HG03439 (cell line): ENCODE measurements at regions not wholly inside any gene's neighbourhood (a gene's known extent, or its start where the extent isn't known, plus 50 kb on each side); places are given as distances from the start of the nearest gene placed in this dataset.
"Not testable (repeated sequence)": the region's sequence is repeated elsewhere in the genome, so short reads cannot be mapped to it uniquely, and the experiment has no call there.

Source experiments
- ATAC-seq: cut with Tn5 transposase; IDR thresholded peaks from one replicate; pipeline ENCODE4 v1.9.1; 2021; ENCODE audit warnings: mild to moderate bottlenecking, moderate library complexity; ENCODE audit not compliant: unreplicated experiment

DNA sequence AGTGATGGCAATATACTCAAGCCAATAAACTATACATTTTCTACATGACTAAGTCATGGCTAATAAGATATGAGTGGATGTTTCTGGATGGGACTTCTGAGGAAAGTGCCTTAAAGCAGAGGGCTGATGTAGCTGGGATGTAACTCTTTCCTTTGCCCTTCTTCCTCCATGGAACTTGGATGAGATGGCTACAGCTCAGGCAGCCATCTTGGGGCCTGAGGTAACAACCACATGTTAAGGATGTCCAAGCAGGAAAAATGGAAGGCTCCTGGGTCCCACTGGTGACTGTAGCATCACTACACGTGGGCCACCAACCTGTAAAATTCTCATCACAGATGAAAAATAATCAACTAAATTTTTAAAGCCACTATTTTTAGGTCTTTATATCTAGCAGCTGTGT is 54.4 kb upstream of the GRIP1 start:
- no peak for ATAC-seq

DNA sequence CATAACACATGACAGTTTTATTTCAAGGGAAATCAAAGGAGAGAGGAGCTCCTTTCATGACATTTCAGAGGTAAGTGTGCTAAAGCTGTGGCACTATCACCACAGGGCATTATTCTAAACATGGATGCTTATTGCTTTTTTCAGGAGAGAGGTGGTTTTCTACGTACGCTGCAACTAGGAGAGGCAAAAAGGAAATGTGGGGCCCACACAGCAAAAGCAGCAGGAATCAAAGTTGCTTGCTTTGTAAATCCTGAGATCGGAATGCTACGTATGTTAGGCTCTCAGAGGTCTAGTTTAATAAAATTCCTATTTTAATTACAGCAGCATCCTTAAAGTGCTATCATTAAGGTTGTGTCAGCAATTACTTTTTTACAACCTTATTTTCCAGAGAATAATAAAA is 55.0 kb upstream of the GRIP1 start:
- ATAC-seq, result no peak

DNA sequence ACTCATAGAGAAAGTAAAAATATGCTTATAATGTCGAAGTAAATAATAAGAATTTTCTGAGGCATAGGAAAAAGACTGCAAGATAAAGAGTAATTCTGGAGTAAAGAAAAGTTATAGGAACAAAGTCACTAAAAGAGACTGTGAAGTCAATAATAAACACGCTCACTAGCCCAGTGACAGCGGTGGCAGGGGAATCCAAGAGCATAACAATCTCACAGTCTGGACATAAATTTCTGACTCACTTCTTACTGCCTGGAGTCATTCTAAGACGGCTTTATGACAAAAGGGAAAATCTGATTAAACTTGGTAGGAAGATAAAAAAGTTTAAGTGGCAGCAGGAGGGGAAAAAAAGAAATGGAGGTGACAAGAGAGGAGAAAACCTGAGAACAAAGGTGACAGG is 56.4 kb upstream of the GRIP1 start:
- ATAC-seq, result no peak

DNA sequence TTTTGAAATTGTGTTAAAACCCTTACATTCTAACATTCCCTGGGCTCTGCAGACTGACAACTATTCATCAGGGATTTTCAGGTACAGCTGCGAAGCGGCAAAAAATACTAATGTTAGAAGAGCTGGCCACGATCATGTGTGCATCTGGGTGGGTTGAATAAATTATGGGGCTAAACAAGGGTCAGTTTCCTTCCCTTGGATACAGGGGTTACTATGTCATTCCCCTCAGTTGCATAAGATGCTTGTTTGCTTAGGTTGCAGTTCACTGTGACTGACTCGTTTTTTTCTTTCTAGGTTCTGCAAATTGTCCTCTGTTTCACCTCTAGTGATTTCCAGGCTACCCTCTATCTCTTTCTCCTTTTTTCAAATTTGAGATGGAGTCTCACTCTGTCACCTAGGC is 58.1 kb upstream of the GRIP1 start:
- no peak for ATAC-seq

DNA sequence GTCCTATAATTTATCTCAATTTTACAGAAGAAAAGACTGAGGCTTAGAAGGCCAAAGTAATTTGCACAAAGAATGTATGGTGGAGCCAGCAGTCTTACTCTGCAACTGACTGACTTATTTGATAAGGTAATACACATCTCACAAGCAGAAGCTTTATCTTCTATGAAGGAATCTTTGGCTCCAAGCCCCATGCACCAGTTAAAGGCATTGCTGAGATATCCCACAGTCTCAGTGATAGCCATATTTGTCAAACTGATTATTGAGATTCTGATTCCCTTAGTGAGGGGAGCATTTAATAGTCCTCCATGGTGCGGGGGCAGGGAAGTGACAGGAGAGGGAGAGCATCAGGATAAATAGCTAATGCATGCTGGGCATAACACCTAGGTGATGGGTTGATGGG is 60.4 kb upstream of the GRIP1 start:
- ATAC-seq, result no peak

DNA sequence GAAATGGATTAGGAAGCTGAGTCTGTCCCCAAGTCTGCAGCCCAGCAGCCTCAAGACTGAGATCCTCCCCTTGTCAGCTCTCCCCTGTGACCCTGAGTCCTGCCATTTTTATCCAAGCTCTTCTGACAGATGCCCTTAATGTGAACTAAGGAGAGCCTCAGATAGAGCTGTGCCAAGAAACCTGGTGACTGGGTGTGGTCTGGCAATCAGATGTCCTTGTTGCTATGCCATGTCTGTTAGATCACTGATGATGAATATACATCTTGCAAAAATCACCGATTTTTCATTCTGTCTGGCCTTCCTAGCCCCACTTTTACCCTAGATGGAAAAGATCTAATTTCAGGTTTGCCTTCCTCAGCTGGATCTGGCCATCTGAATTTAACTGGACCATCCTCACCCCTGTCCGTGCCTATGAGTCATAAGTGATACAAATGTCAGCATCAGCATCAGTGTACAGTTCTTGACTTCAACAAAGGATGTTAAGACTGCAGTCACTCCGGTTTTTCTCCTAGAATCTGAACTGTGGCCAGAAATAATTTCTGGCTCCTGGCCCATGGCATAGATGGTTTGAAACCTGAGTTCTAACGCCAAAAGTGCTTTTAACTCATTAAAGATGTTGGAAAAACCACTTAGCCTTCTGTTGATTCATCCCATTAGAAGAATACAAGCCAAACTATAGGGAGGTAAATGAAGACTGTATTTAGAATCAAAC is 61.2 kb upstream of the GRIP1 start:
- no peak for ATAC-seq

DNA sequence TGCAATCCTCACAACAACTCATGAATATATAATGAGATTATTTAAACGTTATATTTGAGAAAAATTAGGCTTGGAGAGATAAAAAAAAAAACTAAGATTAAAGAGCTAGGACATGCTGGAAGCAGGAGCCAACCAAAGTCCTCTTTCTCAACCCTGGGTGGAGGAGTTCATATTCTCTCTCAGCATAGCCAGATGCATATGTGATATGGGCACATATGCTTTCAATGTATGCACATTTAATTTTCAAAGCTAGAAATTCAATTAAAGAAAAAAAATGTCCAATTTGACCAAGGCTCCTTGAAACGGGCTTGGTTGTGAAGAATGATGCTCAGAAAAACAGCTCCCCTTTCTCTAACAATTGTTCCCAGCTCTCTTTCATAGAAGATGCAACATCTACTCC is 61.9 kb upstream of the GRIP1 start:
- no peak for ATAC-seq

DNA sequence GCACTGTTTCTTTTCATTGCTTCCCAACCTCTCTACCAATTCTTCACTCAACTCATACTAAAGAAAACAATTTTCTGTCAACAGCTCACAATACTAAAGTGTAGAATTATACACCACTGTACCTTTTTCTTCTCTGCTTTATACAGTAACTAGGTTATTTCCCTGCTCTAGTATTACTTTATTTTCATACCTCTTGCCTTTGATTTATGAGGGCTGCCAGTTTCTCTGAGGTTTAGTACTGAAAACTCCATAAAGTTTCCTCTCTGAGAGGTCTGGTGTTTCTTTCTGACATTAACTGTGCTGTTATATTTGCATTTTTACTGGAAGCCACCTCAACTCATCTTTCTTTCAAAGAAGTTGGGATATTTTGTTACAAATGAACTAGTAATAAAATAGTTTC is 63.0 kb upstream of the GRIP1 start:
- no peak for ATAC-seq

DNA sequence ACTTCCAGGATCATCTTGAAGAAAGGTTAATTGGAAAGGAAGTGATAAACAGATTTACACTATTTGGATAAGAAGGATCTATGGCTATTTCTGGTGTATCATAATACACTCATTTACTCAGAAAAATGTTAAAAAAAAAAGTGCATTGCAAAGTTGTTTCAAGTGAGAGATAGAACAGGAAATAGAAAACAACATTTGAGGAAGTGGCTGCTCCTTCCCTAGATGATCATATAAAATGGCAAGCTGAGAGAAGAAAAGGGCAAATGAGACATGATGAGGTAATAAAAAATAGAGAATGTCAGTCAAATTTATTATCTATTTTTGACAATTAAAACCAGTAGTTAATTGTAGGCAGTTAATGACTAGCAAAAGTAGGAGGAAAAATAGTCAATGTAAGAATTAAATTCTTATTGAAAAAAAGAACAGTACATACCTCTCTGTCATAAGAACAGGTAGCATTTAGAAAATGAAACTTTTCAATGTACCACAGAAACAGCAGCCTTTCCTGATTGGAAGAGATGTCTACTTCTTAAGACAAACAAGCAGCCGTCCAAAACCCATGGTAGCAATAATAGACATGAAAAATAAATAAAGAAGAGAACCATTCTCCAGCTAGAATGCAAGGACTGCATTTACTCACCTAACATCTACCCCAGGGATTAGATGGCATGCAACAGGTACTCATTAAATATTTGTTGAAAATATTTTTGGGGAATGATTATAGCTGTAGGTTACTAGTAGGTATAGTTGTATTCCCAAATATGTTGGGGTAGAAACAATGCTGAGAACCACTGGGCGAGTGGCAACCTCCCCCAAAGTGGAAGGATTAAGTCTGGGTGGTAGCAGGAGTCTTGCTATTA is 63.9 kb upstream of the GRIP1 start:
- ATAC-seq, result no peak

DNA sequence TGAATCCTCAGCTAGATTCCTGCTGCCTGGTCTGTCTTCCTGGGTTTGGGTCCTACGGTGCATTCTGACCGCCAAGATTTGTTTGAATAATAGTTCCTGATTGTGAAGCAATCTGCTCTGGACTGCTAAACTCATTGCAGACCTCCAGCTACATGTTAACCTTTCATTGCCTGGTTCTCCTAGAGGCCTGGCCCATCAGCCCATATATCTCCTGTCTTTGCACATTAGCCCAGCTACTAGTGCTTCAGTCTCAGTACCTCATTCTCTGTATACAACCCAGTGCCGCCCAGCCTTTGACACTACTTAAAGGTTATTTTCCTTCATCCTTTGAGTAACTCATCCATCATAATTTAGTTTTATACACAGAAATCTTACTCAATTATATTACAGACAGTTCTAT is 65.6 kb upstream of the GRIP1 start:
- no peak for ATAC-seq

DNA sequence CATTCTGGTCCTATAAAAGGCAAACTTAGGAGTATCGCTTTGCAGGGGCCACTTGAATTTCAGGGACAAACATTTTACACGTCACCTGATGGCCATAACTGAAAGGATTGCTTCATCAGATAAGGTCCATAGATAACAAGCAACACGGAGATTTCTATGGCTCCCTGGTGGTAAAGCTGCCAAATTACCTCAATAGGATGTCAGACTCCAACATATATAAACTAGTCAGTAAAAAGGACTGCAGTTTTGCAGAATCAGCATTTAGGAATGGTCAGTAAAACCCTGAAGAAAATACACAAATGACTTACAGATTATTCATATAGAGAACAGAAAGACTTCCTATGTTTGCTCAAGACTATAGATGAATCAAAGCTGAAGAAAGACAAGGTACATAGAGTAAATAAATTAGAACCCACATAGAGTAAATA is 66.1 kb upstream of the GRIP1 start:
- ATAC-seq, result no peak

DNA sequence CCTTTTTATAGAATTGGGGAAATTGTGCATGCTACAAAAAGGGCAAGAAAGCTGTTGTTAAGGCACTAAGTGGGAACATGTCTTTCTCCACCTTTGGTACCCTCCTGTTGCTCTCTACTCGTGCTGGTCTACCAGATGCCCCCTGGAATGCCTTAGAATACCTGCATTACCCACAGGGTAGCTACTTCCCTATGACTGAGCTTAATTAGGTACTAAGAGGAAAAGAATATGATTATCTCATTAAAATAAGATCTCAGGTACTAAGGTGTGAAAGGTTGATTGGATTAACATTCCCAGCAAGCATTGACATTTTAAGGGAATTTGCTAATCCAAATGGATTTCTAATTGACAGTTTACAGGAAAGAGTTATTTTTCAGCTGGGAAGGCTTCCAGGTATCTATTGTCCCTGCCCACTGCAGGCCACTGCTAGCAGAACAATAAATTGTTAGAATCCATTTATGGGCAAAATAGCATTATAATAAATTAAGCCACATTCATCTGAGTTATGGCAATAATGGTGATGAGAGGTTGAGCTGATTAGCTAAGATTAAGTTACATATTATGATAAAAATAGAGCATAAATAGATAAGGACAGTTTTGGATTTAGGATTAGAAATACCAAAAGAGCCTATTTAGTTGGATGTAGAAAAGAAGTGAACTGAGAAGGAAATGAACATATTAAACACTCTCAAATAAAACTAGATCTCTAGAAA is 67.8 kb upstream of the GRIP1 start:
- no peak for ATAC-seq

DNA sequence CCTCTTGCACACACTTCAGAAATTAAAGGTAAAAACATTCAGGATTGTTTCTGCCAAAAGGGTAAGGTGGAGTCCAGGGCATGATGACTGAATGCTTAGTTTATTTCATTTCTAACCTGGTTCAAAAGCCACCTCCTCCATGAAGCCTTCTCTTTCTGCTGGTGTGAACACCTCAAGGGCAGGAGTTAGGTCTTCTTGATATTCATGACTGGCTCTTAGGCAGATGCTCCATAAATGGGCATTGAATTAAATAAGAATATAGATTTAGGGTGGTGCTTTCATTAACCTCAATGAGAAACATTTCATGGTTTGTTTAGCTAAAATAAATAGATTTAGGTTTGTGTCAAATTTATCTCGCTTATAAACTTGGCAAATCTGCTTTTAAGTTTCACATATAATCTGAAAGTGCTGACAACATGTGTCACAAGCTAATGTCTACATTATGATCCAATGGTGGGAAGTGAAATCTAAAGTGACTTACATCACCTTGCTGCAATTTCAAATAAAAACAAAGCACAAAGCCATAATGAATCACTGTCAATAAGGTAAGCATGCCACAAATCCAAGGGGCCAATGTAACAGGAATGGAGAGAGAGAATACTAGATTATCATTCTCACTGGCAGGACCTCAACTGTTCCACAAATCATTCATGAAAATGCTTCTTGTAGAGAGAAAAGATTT is 72.7 kb upstream of the GRIP1 start:
- ATAC-seq, result no peak

DNA sequence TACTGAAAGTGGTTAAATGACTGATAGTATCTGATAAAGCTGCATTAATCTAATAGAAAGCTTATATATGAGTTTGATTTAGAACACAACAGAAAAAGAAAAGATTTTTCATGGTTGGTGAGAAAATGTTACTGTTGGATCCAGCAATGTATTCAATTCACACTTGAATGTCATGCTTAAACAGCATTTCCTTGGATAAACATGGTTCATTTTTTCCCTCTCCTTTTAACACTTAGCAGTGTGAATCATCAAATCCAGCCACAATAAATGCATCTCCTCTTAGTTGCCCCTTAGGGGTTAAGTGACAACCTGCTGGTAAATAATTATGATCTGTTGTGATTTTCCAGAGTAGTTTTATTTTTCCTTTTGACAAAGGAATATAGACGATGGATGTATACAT is 74.9 kb upstream of the GRIP1 start:
- ATAC-seq, result no peak

DNA sequence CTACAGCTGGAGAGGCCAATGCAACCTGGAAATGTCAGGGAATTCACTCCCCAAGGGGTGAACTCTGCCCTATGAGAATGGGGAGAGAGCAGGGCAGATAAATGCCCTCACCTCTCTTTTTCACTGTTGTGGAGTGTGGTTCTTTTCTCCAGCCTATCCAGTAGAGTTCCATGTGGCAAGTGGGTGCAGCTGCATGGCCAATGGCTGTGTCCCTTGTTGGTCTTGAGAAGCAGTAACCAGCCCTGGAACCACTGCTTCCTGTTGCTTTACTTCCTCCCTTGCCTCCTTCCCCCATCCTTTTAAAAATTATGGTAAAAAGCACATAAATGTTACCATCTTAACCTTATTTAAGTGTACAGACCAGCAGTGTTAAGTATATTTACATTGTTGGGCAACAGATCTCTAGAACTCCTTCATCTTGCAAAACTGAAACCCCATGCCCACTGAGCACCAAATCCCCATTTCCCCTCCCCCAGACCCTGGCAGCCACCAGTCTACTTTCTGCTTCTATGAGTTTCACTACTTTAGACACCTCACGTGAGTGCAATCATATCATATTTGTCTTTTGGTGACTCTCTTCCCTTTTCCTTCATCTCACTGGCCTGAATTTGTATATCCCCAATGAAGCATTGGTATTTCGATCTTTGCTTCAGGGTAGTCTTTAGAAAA is 77.0 kb upstream of the GRIP1 start:
- no peak for ATAC-seq

DNA sequence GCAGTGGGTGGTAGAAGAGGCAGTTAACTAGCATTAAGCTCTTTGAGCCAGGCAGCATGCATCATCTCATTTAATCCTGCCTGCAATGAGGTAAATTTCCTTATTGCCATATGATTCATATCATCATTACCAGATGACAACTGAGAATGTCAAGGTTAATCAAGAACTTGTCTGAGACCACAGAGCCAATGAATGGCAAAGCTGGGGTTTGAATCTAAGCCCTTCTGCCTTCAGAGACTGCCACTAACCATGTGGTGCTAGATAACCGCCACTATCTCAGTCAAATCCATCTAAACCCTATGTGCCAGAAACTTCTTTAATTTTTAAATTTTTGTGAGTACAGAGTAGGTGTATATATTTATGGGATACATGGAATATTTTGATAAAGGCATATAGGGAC is 77.8 kb upstream of the GRIP1 start:
- no peak for ATAC-seq

DNA sequence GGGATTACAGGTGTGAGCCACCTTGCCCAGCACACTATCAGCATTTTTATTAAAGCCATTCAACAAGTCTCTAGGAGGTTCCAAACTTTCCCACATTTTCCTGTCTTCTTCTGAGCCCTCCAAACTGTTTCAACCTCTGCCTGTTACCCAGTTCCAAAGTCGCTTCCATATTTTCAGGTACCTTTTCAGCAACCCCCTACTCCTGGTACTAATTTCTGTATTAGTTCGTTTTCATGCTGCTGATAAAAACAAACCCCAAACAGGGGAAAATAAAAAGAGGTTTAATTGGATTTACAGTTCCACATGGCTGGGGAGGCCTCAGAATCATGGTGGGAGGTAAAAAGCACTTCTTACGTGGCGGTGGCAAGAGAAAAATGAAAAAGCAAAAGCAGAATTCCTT is 81.2 kb upstream of the GRIP1 start:
- ATAC-seq, result not testable (repeated sequence)

DNA sequence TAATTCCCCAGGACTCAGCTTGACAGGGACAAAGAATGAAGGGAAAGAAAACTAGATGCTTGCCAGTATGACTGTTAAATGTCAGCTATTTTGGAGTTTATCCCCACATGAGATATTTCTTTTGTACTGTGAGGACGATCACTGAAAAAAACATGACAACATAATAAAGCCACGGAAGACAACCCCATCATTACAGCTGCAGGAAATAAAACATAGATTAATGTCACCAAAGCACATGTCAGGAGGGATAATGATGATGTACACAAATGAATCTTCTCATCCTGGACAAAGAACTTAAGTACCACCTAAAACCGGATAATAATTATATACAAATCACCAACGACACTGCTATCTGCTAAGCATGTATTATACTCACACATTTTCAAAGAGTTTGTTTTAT is 84.6 kb upstream of the GRIP1 start:
- ATAC-seq, result no peak

DNA sequence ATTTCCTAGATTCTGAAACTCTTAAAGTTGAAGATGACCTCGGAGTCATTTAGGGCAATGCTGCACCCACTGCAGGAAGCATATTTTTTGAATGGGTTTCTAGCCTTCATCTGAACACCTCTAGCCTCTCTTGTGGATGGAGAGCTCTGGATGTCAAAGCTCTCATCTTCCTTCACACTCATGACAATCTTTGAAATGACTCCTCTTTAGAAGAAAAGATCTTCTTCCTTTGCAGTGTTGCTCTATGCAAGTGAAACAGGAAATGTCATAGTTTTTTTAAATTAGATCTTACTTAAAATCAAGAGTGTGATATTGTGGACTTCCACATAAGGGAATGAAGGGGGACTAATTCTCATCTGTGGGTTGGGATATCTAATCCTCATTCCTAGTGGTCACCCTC is 86.3 kb upstream of the GRIP1 start:
- no peak for ATAC-seq

DNA sequence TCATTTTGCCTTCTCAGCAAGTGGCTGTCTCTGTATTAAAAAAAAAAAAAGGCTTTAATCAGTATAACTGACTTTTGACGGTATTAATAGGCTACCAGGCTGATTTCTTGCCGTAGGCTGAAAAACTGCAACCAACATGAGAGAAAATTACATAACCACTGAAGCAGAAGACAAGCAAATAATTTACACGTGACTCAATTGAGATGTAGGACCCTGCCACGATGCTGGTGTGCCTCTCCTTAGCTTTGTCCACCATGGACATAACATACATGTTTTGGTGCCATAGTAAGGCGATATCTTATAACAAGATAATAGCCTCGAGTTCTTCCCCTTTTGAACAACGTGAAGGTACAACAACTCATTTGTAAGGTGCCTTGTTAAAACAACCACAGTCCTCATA is 88.7 kb upstream of the GRIP1 start:
- no peak for ATAC-seq

DNA sequence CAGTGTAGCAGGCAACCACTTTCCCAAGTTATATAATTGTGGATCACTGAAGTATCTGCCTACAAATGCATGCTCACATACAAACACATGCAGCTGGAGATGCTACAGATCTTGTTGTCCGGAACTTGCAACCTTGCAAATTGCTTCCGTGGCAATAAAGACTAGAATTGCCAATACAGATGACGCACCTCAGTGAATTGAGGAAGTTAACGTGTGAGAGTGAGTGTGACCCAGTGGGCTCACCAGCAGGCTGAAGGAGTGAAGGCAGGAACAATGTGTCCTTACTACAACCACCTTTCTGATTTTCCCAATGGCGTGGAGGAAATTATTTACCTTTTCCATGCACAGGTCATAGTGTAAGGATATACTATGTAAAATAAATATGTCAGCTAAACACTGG is 89.4 kb upstream of the GRIP1 start:
- ATAC-seq, result no peak
